C4-2B (cell line): ENCODE measurements at regions not wholly inside any gene's neighbourhood (a gene's known extent, or its start where the extent isn't known, plus 50 kb on each side); places are given as distances from the start of the nearest gene placed in this dataset.

Experiments
- H3K27ac ChIP-seq: fragments of 450-650 bp; 2 replicates; pipeline ENCODE4 v1.5.1; 2017
- ZFX ChIP-seq: fragments of 450-650 bp; IDR thresholded peaks from 2 replicates; pipeline ENCODE4 v1.6.1; 2017
- TF ChIP-seq, protein P1 (sequence below): fragments of 450-650 bp; conservative IDR thresholded peaks from 2 replicates; pipeline ENCODE4 v1.5.1; 2017; ENCODE audit warnings: mild to moderate bottlenecking

DNA sequence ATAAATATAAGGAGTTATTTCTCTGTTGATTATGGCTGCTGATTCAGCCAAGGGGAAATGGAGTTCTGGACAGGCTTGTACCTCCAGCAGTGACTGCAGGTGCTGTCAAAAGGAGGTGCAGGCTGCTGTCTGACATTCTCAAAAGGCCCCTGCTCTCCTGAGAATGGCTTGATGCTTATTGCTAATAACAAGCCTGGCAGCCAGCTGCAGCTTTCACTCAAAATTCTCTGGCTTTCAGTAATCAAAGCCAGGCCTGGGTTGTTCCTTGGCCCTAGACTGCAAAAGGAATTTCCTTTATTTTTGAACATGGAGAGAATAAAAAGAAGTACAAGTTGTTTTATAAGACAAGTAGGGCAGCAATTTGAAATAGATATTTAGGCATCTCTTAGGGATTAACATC, 575.9 kb downstream of the MID1IP1 start:
- TF ChIP-seq, protein P1, sequence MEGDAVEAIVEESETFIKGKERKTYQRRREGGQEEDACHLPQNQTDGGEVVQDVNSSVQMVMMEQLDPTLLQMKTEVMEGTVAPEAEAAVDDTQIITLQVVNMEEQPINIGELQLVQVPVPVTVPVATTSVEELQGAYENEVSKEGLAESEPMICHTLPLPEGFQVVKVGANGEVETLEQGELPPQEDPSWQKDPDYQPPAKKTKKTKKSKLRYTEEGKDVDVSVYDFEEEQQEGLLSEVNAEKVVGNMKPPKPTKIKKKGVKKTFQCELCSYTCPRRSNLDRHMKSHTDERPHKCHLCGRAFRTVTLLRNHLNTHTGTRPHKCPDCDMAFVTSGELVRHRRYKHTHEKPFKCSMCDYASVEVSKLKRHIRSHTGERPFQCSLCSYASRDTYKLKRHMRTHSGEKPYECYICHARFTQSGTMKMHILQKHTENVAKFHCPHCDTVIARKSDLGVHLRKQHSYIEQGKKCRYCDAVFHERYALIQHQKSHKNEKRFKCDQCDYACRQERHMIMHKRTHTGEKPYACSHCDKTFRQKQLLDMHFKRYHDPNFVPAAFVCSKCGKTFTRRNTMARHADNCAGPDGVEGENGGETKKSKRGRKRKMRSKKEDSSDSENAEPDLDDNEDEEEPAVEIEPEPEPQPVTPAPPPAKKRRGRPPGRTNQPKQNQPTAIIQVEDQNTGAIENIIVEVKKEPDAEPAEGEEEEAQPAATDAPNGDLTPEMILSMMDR = no peak
- TF ChIP-seq ZFX = no peak
- no peak overlapping the region for H3K27ac ChIP-seq

DNA sequence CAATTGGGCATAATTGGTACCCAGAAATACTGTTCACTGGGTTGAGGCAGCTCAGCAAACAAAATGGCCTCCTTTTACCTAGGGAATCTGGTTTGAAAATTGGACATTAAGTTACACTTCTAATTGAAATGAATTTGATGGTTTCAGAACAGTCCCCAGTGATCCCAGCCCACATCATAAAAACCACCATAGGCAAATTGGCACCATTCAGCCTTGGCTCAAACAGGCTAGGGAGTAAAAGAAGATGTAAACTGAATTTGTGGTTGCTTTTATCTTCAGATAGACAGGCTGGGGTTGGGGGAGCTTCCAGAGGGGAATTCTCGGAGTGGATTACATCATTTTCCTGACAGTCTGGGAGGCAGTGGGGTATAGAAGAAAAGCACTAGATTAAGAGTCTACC, 576.5 kb downstream of the MID1IP1 start:
- H3K27ac ChIP-seq = no peak overlapping the region
- no peak for TF ChIP-seq ZFX
- TF ChIP-seq, protein P1 = no peak

DNA sequence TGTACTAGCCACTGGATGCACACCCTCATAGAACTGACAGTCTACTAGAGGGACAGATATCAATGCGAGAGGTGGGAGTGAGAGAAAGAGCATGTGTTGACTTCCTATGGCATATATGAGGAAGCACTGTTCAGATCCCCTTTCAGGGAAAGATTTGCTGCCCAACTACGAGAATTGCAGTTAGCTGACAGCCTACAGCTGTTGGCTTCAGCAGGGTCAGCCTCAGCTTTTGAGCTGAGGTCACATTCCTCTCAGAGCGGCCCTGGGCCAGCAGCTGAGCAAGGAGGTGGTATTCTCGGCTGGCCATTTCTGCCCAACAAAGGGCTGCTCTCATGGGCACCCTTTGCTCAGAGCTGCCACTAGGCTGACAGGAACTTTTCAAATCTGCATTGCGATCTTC, 580.2 kb downstream of the MID1IP1 start:
- H3K27ac ChIP-seq = no peak overlapping the region
- no peak for TF ChIP-seq ZFX
- TF ChIP-seq, protein P1 = no peak

DNA sequence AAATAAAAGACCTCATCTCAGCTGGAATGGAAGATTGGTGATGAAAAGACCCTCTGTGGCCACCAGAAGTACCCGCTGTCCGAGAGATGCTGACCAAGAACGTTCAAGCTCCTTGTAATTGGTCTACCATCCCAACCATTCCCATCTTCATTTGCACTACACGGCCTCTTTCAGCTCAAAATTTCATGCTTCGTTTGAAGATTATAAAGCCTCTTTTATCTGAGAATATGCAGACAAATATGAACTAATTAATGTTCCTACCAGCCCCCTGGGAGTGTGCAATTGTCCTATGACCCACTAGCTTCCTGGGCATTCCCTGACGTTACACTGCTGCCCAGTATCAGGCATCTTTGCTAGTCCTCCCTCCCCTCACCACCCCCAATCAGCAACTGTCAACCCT, 583.7 kb downstream of the MID1IP1 start:
- no peak overlapping the region for H3K27ac ChIP-seq
- no peak for TF ChIP-seq ZFX
- TF ChIP-seq, protein P1 = no peak

DNA sequence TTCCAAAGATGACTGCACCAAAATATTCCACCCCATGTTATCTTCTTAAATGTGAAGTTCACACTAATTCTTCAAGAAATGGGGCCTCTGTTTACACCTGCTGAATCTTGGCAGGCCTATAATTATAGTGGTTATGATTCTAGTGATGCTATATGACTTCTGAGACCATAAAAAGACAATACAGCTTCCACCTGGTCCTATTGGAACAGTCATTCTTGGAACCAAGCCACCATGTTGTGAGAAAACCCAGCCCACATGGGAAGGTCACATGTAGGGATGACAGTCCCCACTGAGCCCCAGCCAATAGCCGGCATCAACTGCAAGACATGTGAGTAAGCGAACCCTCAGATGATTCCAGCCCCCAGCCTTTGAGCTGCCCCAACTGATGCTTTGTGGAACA, 587.5 kb downstream of the MID1IP1 start:
- TF ChIP-seq, protein P1 = no peak
- TF ChIP-seq ZFX = no peak
- H3K27ac ChIP-seq = no peak overlapping the region

DNA sequence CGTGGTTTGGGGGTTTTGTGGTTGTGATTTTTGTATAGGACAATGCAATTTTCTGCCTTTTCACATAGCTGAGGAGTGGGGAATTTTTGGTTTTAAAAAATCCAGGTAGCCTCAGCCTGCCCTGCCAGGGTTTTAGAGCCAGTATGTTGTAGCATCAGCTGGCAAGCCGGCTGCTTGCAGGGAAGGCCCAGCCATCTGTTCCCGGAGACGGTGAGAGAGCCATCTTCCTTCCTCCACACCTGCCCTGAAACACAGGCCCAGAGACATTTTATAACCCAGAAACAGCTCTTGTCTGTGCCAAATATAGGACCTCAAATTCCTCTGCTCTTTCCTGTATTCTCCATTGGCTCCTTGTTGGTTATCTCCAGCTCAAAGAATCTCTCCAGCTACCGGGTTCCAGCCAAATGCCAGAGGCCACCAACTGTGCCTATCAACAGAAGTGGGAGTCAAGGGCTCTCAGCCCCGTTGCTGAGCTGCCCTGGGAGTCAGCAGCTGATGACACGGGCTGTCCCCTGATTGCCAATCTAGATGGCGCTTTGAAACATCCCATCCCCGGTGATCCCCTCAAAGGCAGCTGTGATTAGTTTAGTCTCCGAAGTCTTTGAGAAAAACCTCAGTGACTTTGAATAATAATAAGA, 595.2 kb downstream of the MID1IP1 start:
- TF ChIP-seq ZFX = no peak
- TF ChIP-seq, protein P1 = no peak
- no peak overlapping the region for H3K27ac ChIP-seq

DNA sequence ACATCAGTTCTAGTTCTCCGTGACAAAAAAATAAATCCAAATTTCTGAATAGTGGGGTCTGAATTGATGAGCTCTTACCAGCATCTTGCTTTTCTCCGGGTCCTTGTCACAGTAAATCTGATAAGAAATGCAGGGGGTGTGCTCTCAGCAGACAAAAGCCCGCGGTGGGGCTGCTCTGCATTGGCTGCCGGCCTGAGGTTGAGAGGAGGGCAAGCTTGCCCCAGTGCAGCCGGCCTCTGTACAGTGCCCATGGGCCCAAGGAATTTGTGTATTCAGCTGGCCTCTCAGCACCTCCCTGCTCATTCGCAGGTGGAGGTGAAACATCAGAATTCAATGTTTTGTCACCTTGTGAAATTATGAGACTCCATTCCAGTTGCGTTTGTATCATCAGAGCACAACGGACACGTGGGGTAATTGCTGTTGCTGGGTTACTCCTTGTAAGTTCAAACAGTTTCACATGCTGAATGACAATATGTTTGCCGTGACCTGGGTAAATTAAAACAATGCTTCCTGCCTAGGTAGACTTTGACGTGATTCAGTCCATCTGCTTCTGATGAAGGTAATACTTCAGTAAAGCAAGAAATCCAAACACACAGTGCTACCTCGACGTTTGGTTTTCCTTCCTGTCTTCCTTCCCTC, 596.4 kb downstream of the MID1IP1 start:
- no peak for TF ChIP-seq ZFX
- TF ChIP-seq, protein P1 = no peak
- H3K27ac ChIP-seq = no peak overlapping the region
